WTC11 (cell line): ENCODE measurements at regions not wholly inside any gene's neighbourhood (a gene's known extent, or its start where the extent isn't known, plus 50 kb on each side); places are given as distances from the start of the nearest gene placed in this dataset.

Source experiments
- ATAC-seq: fragments of 200-7000 bp; cut with Tn5 transposase; 2 replicates; pipeline ENCODE4 v1.10.0; 2021; ENCODE audit warnings: mild to moderate bottlenecking, moderate library complexity
- CTCF ChIA-PET: fragments of 300-600 bp; sonication (Branson Sonifier 250); formaldehyde crosslinking; loops from one replicate; lab custom pipeline; 2021; ENCODE audit warnings: antibody characterized with exemption; lab: Charles Lee
- POLR2A ChIA-PET: fragments of 350-600 bp; sonication (Branson Sonifier 250); formaldehyde crosslinking; loops from one replicate; lab custom pipeline; 2021; ENCODE audit warnings: antibody characterized with exemption; lab: Charles Lee
- DNase-seq: peaks from one replicate; pipeline ENCODE4 v3.0.0; 2021; ENCODE audit warnings: low spot score
- H3K27ac Mint-ChIP-seq: 2 replicates; pipeline ENCODE4 v1.8.0; 2021; ENCODE audit warnings: mixed read lengths
- H3K27me3 Mint-ChIP-seq: 2 replicates; pipeline ENCODE4 v1.8.0; 2021; ENCODE audit warnings: low read depth, mild to moderate bottlenecking, moderate library complexity, mixed read lengths
- H3K36me3 Mint-ChIP-seq: 2 replicates; pipeline ENCODE4 v1.8.0; 2021; ENCODE audit warnings: mixed read lengths
- H3K4me1 Mint-ChIP-seq: 2 replicates; pipeline ENCODE4 v1.8.0; 2022; ENCODE audit warnings: mixed read lengths
- H3K4me3 Mint-ChIP-seq: 2 replicates; pipeline ENCODE4 v1.8.0; 2021; ENCODE audit warnings: mild to moderate bottlenecking, moderate library complexity, mixed read lengths
- H3K9me3 Mint-ChIP-seq: 2 replicates; pipeline ENCODE4 v1.8.0; 2021; ENCODE audit warnings: mixed read lengths
- ARID4B ChIP-seq: sonication (generic); formaldehyde crosslinking; IDR thresholded peaks from 2 replicates; pipeline ENCODE4 v1.8.0; 2023; ENCODE audit warnings: missing genetic modification reagents, mild to moderate bottlenecking, borderline replicate concordance
- ATF1 ChIP-seq: sonication (generic); formaldehyde crosslinking; IDR thresholded peaks from 2 replicates; pipeline ENCODE4 v1.8.1; 2023; ENCODE audit warnings: mild to moderate bottlenecking, moderate library complexity, missing genetic modification reagents
- ELF4 ChIP-seq: sonication (generic); formaldehyde crosslinking; IDR thresholded peaks from 2 replicates; pipeline ENCODE4 v1.8.1; 2022; ENCODE audit warnings: low read depth, mild to moderate bottlenecking, moderate library complexity, missing genetic modification reagents
- EMX1 ChIP-seq: fragments of 250-450 bp; sonication (Bioruptor Pico); IDR thresholded peaks from 2 replicates; pipeline ENCODE4 v1.8.0; 2021; ENCODE audit warnings: mild to moderate bottlenecking
- GABPB1 ChIP-seq: sonication (generic); formaldehyde crosslinking; IDR thresholded peaks from 2 replicates; pipeline ENCODE4 v1.8.1; 2023; ENCODE audit warnings: mild to moderate bottlenecking, missing genetic modification reagents
- KAT7 ChIP-seq: sonication (generic); formaldehyde crosslinking; IDR thresholded peaks from 2 replicates; pipeline ENCODE4 v1.8.1; 2023; ENCODE audit warnings: missing genetic modification reagents, mild to moderate bottlenecking, borderline replicate concordance
- MXD4 ChIP-seq: fragments of 250-450 bp; sonication (Bioruptor Pico); IDR thresholded peaks from 2 replicates; pipeline ENCODE4 v1.8.0; 2021; ENCODE audit warnings: mild to moderate bottlenecking, moderate library complexity, borderline replicate concordance
- MYBL2 ChIP-seq: sonication (generic); formaldehyde crosslinking; IDR thresholded peaks from 2 replicates; pipeline ENCODE4 v1.8.1; 2023; ENCODE audit warnings: mild to moderate bottlenecking, moderate library complexity, missing genetic modification reagents
- OVOL2 ChIP-seq: fragments of 250-450 bp; sonication (Bioruptor Pico); IDR thresholded peaks from 2 replicates; pipeline ENCODE4 v1.9.0; 2021; ENCODE audit warnings: mild to moderate bottlenecking, borderline replicate concordance
- SP1 ChIP-seq: sonication (generic); formaldehyde crosslinking; conservative IDR thresholded peaks from 2 replicates; pipeline ENCODE4 v1.8.1; 2022; ENCODE audit warnings: missing genetic modification reagents
- STAT6 ChIP-seq: sonication (generic); formaldehyde crosslinking; conservative IDR thresholded peaks from 2 replicates; pipeline ENCODE4 v1.8.1; 2023; ENCODE audit warnings: mild to moderate bottlenecking, low read depth, missing genetic modification reagents, moderate library complexity
- TCF7 ChIP-seq: sonication (generic); formaldehyde crosslinking; IDR thresholded peaks from 2 replicates; pipeline ENCODE4 v1.8.0; 2022; ENCODE audit warnings: mild to moderate bottlenecking, low read depth, missing genetic modification reagents, moderate library complexity
- ZNF121 ChIP-seq: sonication (generic); formaldehyde crosslinking; IDR thresholded peaks from 2 replicates; pipeline ENCODE4 v1.8.0; 2023; ENCODE audit warnings: missing genetic modification reagents
- ZNF138 ChIP-seq: sonication (generic); formaldehyde crosslinking; conservative IDR thresholded peaks from 2 replicates; pipeline ENCODE4 v1.8.1; 2022; ENCODE audit warnings: mild to moderate bottlenecking, moderate library complexity, missing genetic modification reagents
- TF ChIP-seq, protein P1 (sequence below): sonication (generic); formaldehyde crosslinking; IDR thresholded peaks from 2 replicates; pipeline ENCODE4 v1.8.0; 2023; ENCODE audit warnings: missing genetic modification reagents
- TF ChIP-seq, protein P2 (sequence below): sonication (generic); formaldehyde crosslinking; IDR thresholded peaks from 2 replicates; pipeline ENCODE4 v1.8.1; 2023; ENCODE audit warnings: mild to moderate bottlenecking, missing genetic modification reagents
- TF ChIP-seq, protein P3 (sequence below): fragments of 200-600 bp; IDR thresholded peaks from 2 replicates; pipeline ENCODE4 v1.8.0; 2022; ENCODE audit warnings: antibody characterized with exemption
- TF ChIP-seq, protein P4 (sequence below): sonication (generic); formaldehyde crosslinking; IDR thresholded peaks from 2 replicates; pipeline ENCODE4 v1.8.1; 2023; ENCODE audit warnings: mild to moderate bottlenecking, moderate library complexity, missing genetic modification reagents

DNA sequence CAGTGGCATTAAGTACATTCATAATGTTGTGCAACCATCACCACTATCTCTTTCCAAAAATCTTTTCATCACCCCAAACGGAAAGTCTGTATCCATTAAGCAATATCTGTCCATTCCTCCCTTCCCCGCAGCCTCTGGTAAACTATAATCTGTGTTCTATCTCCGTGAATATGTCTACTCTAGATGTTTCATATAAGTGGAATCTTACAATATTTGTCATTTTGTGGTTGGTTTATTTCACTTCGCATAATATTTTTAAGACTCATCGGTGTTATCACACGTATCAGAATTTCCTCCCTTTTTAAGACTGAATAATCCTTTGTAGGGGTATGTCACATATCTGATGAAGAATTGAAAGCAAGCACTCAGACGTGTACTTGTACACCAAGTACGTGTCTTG, 86.0 kb upstream of the FGFR2 start:
- Mint-ChIP-seq H3K4me3 (no peak overlapping the region), H3K9me3 (peaks cover 4% of the 10 kb centered on the region), H3K4me1 (peaks cover 23% of the 10 kb centered on the region), H3K36me3 (no peaks in the 10 kb centered on the region; the same call in 1 of the 2 replicates), H3K27me3 (no peaks in the 10 kb centered on the region; the same call in 1 of the 2 replicates), H3K27ac (no peak overlapping the region)
- ChIA-PET POLR2A (no interaction called here), CTCF (interaction anchor here (1.0 to 3.2 kb wide), 2 partner anchors 13 to 21 kb away, joined by 3 to 13 read pairs; no protein-coding TSS in a partner anchor)
- TF ChIP-seq ZNF138 (CRISPR knock-in tag), result no peak
- TF ChIP-seq SP1 (CRISPR knock-in tag), result no peak
- TF ChIP-seq, protein P1, sequence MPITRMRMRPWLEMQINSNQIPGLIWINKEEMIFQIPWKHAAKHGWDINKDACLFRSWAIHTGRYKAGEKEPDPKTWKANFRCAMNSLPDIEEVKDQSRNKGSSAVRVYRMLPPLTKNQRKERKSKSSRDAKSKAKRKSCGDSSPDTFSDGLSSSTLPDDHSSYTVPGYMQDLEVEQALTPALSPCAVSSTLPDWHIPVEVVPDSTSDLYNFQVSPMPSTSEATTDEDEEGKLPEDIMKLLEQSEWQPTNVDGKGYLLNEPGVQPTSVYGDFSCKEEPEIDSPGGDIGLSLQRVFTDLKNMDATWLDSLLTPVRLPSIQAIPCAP (CRISPR knock-in tag), result no peak
- TF ChIP-seq ATF1 (CRISPR knock-in tag), result no peak
- TF ChIP-seq, protein P2, sequence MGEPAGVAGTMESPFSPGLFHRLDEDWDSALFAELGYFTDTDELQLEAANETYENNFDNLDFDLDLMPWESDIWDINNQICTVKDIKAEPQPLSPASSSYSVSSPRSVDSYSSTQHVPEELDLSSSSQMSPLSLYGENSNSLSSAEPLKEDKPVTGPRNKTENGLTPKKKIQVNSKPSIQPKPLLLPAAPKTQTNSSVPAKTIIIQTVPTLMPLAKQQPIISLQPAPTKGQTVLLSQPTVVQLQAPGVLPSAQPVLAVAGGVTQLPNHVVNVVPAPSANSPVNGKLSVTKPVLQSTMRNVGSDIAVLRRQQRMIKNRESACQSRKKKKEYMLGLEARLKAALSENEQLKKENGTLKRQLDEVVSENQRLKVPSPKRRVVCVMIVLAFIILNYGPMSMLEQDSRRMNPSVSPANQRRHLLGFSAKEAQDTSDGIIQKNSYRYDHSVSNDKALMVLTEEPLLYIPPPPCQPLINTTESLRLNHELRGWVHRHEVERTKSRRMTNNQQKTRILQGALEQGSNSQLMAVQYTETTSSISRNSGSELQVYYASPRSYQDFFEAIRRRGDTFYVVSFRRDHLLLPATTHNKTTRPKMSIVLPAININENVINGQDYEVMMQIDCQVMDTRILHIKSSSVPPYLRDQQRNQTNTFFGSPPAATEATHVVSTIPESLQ (CRISPR knock-in tag), result no peak
- TF ChIP-seq, protein P3, sequence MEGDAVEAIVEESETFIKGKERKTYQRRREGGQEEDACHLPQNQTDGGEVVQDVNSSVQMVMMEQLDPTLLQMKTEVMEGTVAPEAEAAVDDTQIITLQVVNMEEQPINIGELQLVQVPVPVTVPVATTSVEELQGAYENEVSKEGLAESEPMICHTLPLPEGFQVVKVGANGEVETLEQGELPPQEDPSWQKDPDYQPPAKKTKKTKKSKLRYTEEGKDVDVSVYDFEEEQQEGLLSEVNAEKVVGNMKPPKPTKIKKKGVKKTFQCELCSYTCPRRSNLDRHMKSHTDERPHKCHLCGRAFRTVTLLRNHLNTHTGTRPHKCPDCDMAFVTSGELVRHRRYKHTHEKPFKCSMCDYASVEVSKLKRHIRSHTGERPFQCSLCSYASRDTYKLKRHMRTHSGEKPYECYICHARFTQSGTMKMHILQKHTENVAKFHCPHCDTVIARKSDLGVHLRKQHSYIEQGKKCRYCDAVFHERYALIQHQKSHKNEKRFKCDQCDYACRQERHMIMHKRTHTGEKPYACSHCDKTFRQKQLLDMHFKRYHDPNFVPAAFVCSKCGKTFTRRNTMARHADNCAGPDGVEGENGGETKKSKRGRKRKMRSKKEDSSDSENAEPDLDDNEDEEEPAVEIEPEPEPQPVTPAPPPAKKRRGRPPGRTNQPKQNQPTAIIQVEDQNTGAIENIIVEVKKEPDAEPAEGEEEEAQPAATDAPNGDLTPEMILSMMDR, result no peak
- TF ChIP-seq ELF4 (CRISPR knock-in tag), result no peak
- no peak for TF ChIP-seq TCF7 (CRISPR knock-in tag)
- no peak for TF ChIP-seq EMX1
- TF ChIP-seq GABPB1 (CRISPR knock-in tag), result no peak
- TF ChIP-seq KAT7, result no peak
- ATAC-seq (no peak), DNase-seq (no peak)

DNA sequence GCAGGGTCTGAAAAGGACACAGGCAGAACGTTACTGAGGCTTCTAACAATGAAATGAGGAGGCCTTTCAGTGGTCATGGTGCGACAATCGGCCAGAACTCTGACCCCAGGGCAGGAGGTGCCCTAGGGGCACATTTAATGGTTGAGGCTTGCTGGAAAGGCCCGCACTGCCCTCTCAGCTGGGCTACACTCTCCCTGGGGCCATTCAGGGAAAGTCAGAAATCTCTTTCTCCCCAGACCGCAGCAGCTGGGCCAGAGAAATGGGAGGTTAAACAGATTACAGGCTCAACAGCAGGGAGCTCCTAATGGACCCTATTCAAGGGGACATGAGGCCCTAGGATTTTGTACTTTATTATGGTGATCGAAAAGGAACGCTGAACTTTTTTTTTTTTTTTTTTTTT, 85.6 kb upstream of the FGFR2 start:
- H3K27ac Mint-ChIP-seq, result no peak overlapping the region
- POLR2A ChIA-PET, result no interaction called here
- DNase-seq (no peak), ATAC-seq (peak; percentile 43)
- CTCF ChIA-PET, result interaction anchor here (0.6 to 3.2 kb wide), 3 partner anchors 14 to 1845 kb away, joined by 3 to 13 read pairs (median 4); no protein-coding TSS in a partner anchor
- peaks cover 1% of the 10 kb centered on the region for H3K36me3 Mint-ChIP-seq
- H3K4me1 Mint-ChIP-seq, result peaks cover 23% of the 10 kb centered on the region
- TF ChIP-seq ZNF121, result no peak
- TF ChIP-seq, protein P4, sequence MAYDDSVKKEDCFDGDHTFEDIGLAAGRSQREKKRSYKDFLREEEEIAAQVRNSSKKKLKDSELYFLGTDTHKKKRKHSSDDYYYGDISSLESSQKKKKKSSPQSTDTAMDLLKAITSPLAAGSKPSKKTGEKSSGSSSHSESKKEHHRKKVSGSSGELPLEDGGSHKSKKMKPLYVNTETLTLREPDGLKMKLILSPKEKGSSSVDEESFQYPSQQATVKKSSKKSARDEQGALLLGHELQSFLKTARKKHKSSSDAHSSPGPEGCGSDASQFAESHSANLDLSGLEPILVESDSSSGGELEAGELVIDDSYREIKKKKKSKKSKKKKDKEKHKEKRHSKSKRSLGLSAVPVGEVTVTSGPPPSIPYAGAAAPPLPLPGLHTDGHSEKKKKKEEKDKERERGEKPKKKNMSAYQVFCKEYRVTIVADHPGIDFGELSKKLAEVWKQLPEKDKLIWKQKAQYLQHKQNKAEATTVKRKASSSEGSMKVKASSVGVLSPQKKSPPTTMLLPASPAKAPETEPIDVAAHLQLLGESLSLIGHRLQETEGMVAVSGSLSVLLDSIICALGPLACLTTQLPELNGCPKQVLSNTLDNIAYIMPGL, result no peak
- no peak for TF ChIP-seq MXD4 (CRISPR knock-in tag)
- no peak for TF ChIP-seq MYBL2
- H3K4me3 Mint-ChIP-seq, result no peak overlapping the region
- no peaks in the 10 kb centered on the region; the same call in 1 of the 2 replicates for H3K27me3 Mint-ChIP-seq
- H3K9me3 Mint-ChIP-seq, result peaks cover 8% of the 10 kb centered on the region

GRCh38 chr10:121683366-121683765, 85.1 kb upstream of the FGFR2 start:
- ATAC-seq, result no peak
- peaks cover 23% of the 10 kb centered on the region for H3K4me1 Mint-ChIP-seq
- TF ChIP-seq KAT7 (no peak), STAT6 (CRISPR knock-in tag) (no peak), ARID4B (CRISPR knock-in tag) (no peak), OVOL2 (CRISPR knock-in tag) (no peak), EMX1 (no peak)

More at GRCh38 chr10:121683366-121683765, 85.1 kb upstream of the FGFR2 start:
- DNase-seq, result no peak
- H3K9me3 Mint-ChIP-seq, result peaks cover 13% of the 10 kb centered on the region
- no peak overlapping the region for H3K4me3 Mint-ChIP-seq
- CTCF ChIA-PET, result interaction anchor here (0.6 to 3.2 kb wide), 4 partner anchors 12 to 1845 kb away, joined by 3 to 13 read pairs (median 4); no protein-coding TSS in a partner anchor
- POLR2A ChIA-PET, result interaction anchor here (0.5 kb wide), 1 partner anchor 21 kb away, joined by 3 read pairs; no protein-coding TSS in a partner anchor
- H3K36me3 Mint-ChIP-seq, result peaks cover 6% of the 10 kb centered on the region
- H3K27me3 Mint-ChIP-seq, result no peaks in the 10 kb centered on the region; the same call in 1 of the 2 replicates
- no peak overlapping the region for H3K27ac Mint-ChIP-seq
